Glutamatergic neuron (in vitro differentiated cells): ENCODE measurements at regions not wholly inside any gene's neighbourhood (a gene's known extent, or its start where the extent isn't known, plus 50 kb on each side); places are given as distances from the start of the nearest gene placed in this dataset.
A peak's percentile ranks its signal among the peaks of the same experiment; 100 is the strongest.

Experiments
- DNase-seq: peaks from one replicate; pipeline ENCODE4 v3.0.0; 2022
- H3K27ac Mint-ChIP-seq: one replicate; pipeline ENCODE4 v1.8.0; 2020; ENCODE audit warnings: mild to moderate bottlenecking, mixed read lengths, inconsistent platforms; ENCODE audit not compliant: unreplicated experiment
- H3K27me3 Mint-ChIP-seq: one replicate; pipeline ENCODE4 v1.8.0; 2020; ENCODE audit warnings: mild to moderate bottlenecking, moderate library complexity, mixed read lengths, inconsistent platforms; ENCODE audit not compliant: unreplicated experiment
- H3K36me3 Mint-ChIP-seq: one replicate; pipeline ENCODE4 v1.8.0; 2020; ENCODE audit warnings: mild to moderate bottlenecking, mixed read lengths, inconsistent platforms; ENCODE audit not compliant: unreplicated experiment
- H3K4me1 Mint-ChIP-seq: one replicate; pipeline ENCODE4 v1.8.0; 2020; ENCODE audit warnings: mild to moderate bottlenecking, low read depth, mixed read lengths, inconsistent platforms; ENCODE audit not compliant: unreplicated experiment
- H3K4me3 Mint-ChIP-seq: one replicate; pipeline ENCODE4 v1.8.0; 2020; ENCODE audit warnings: mild to moderate bottlenecking, mixed read lengths, inconsistent platforms; ENCODE audit not compliant: unreplicated experiment
- H3K9me3 Mint-ChIP-seq: one replicate; pipeline ENCODE4 v1.8.0; 2020; ENCODE audit warnings: mild to moderate bottlenecking, moderate library complexity, mixed read lengths, inconsistent platforms; ENCODE audit not compliant: unreplicated experiment
- CTCF ChIP-seq: fragments of 200-600 bp; sonication (generic); IDR thresholded peaks from one replicate; pipeline ENCODE4 v1.5.0; 2021; ENCODE audit not compliant: partially characterized antibody, unreplicated experiment

GRCh38 chr1:106266786-106267185 lies 789.7 kb upstream of the PRMT6 start:
- Mint-ChIP-seq H3K27ac (no peak overlapping the region), H3K9me3 (no peaks in the 10 kb centered on the region), H3K4me3 (no peak overlapping the region), H3K36me3 (no peaks in the 10 kb centered on the region), H3K4me1 (no peaks in the 10 kb centered on the region), H3K27me3 (no peaks in the 10 kb centered on the region)
- TF ChIP-seq CTCF: no peak
- no peak for DNase-seq

- no peak for DNase-seq
- Mint-ChIP-seq H3K4me3 (no peak overlapping the region), H3K27ac (no peak overlapping the region), H3K27me3 (no peaks in the 10 kb centered on the region), H3K4me1 (no peaks in the 10 kb centered on the region), H3K36me3 (no peaks in the 10 kb centered on the region), H3K9me3 (no peaks in the 10 kb centered on the region)
- peak; percentile 18 for TF ChIP-seq CTCF
Observed at GRCh38 chr1:106268070-106268469, 788.4 kb upstream of the PRMT6 start.

- H3K27ac Mint-ChIP-seq: no peak overlapping the region
- H3K4me1 Mint-ChIP-seq: no peaks in the 10 kb centered on the region
- H3K27me3 Mint-ChIP-seq: no peaks in the 10 kb centered on the region
- H3K4me3 Mint-ChIP-seq: no peak overlapping the region
- no peaks in the 10 kb centered on the region for H3K36me3 Mint-ChIP-seq
- no peak for TF ChIP-seq CTCF
- no peaks in the 10 kb centered on the region for H3K9me3 Mint-ChIP-seq
- no peak for DNase-seq
Observed at GRCh38 chr1:106276871-106277270, 779.6 kb upstream of the PRMT6 start.

GRCh38 chr1:106277786-106278185 lies 778.7 kb upstream of the PRMT6 start:
- no peak for DNase-seq
- Mint-ChIP-seq H3K27me3 (no peaks in the 10 kb centered on the region), H3K9me3 (no peaks in the 10 kb centered on the region), H3K27ac (no peak overlapping the region), H3K36me3 (no peaks in the 10 kb centered on the region), H3K4me3 (no peak overlapping the region), H3K4me1 (no peaks in the 10 kb centered on the region)
- no peak for TF ChIP-seq CTCF

GRCh38 chr1:106278716-106279115 lies 777.8 kb upstream of the PRMT6 start:
- H3K9me3 Mint-ChIP-seq: no peaks in the 10 kb centered on the region
- H3K27me3 Mint-ChIP-seq: no peaks in the 10 kb centered on the region
- TF ChIP-seq CTCF: no peak

More at GRCh38 chr1:106278716-106279115, 777.8 kb upstream of the PRMT6 start:
- no peak overlapping the region for H3K27ac Mint-ChIP-seq
- no peaks in the 10 kb centered on the region for H3K4me1 Mint-ChIP-seq
- H3K36me3 Mint-ChIP-seq: no peaks in the 10 kb centered on the region
- DNase-seq: no peak
- no peak overlapping the region for H3K4me3 Mint-ChIP-seq
